ACC112 (cell line): ENCODE measurements at regions not wholly inside any gene's neighbourhood (a gene's known extent, or its start where the extent isn't known, plus 50 kb on each side); places are given as distances from the start of the nearest gene placed in this dataset.

ENCODE experiments used
- H2AFZ ChIP-seq: fragments of 200-600 bp; sonication (generic); one replicate; pipeline ENCODE4 v1.6.0; 2017; ENCODE audit warnings: antibody characterized with exemption, low read length; ENCODE audit not compliant: unreplicated experiment
- H3K27ac ChIP-seq: fragments of 200-600 bp; sonication (generic); 2 replicates; pipeline ENCODE4 v1.5.1; 2014; ENCODE audit warnings: low read depth, mild to moderate bottlenecking, antibody characterized with exemption, low read length, moderate library complexity
- H3K27me3 ChIP-seq: fragments of 200-600 bp; sonication (generic); 2 replicates; pipeline ENCODE4 v1.6.1; 2014; ENCODE audit warnings: mild to moderate bottlenecking, antibody characterized with exemption, low read length, moderate library complexity, mixed read lengths; ENCODE audit not compliant: insufficient read depth
- H3K36me3 ChIP-seq: fragments of 200-600 bp; sonication (generic); 2 replicates; pipeline ENCODE4 v1.6.1; 2016; ENCODE audit warnings: mild to moderate bottlenecking, antibody characterized with exemption, low read length, moderate library complexity, mixed read lengths; ENCODE audit not compliant: insufficient read depth
- H3K4me1 ChIP-seq: fragments of 200-600 bp; sonication (generic); one replicate; pipeline ENCODE4 v1.6.1; 2016; ENCODE audit warnings: low read length, mixed read lengths; ENCODE audit not compliant: insufficient read depth, unreplicated experiment, control insufficient read depth
- H3K4me3 ChIP-seq: fragments of 200-600 bp; sonication (generic); 2 replicates; pipeline ENCODE4 v1.5.1; 2014; ENCODE audit warnings: mild to moderate bottlenecking, low read depth, low read length
- H3K79me2 ChIP-seq: fragments of 200-600 bp; sonication (generic); one replicate; pipeline ENCODE4 v1.6.0; 2016; ENCODE audit warnings: low read length; ENCODE audit not compliant: control insufficient read depth, unreplicated experiment, insufficient read depth

- no peak overlapping the region for H2AFZ ChIP-seq
- no peaks in the 10 kb centered on the region for H3K27me3 ChIP-seq
- H3K79me2 ChIP-seq = no peaks in the 10 kb centered on the region
- no peak overlapping the region for H3K4me3 ChIP-seq
- no peak overlapping the region for H3K27ac ChIP-seq
- H3K4me1 ChIP-seq = peaks cover 32% of the 10 kb centered on the region
- no peaks in the 10 kb centered on the region for H3K36me3 ChIP-seq
Observed at GRCh38 chr13:33639626-33640080, 178.3 kb upstream of the RFC3 start.

- H3K4me1 ChIP-seq = peaks cover 32% of the 10 kb centered on the region
- H3K4me3 ChIP-seq = no peak overlapping the region
- H3K27me3 ChIP-seq = no peaks in the 10 kb centered on the region
- H2AFZ ChIP-seq = no peak overlapping the region
- no peak overlapping the region for H3K27ac ChIP-seq
- no peaks in the 10 kb centered on the region for H3K79me2 ChIP-seq
- H3K36me3 ChIP-seq = no peaks in the 10 kb centered on the region
Observed at GRCh38 chr13:33640832-33641231, 177.1 kb upstream of the RFC3 start.

DNA sequence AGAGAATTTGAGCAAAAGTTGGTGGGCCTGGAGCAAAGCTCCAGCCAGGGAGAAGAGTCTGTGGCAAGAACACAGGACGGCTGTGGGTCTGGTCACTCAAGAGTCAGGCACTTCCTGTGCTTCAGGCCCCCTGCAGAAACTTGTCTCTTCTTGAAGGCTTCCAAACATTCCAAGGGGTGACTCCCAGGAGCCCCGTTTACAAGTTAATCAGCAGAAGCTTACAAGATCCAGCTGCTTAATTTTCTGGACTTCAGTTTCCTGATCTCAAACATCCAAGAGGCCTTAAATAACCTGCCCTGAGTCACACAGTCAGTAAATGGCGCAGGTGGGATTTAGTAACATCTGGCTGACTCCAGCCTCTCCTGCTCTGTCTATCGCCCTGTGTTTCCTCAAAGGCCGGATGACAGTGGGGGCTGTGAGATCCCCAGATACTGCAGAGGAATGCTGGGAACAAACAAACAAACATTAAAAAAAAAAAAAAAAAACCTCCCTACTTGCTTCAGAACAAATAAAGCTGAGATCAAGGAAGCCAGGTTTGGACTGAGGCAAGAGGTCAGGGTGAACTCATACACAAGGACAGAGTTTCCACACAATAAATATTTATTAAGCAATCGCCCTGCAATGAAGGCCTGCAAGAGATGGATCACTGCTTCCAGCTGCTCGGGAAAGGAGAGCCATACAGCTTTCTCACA is 175.4 kb upstream of the RFC3 start:
- Histone ChIP-seq H3K27me3 (no peaks in the 10 kb centered on the region), H2AFZ (no peak overlapping the region), H3K4me1 (peaks cover 30% of the 10 kb centered on the region), H3K79me2 (no peaks in the 10 kb centered on the region), H3K27ac (peak overlapping the region; percentile 55), H3K36me3 (no peaks in the 10 kb centered on the region), H3K4me3 (no peak overlapping the region)

- Histone ChIP-seq H3K27me3 (no peaks in the 10 kb centered on the region), H3K4me1 (peaks cover 28% of the 10 kb centered on the region), H3K79me2 (no peaks in the 10 kb centered on the region), H2AFZ (no peak overlapping the region), H3K36me3 (no peaks in the 10 kb centered on the region), H3K4me3 (no peak overlapping the region), H3K27ac (no peak overlapping the region)
Observed at GRCh38 chr13:33644581-33645543, 173.1 kb upstream of the RFC3 start.

GRCh38 chr13:33645591-33646554 is 172.1 kb upstream of the RFC3 start:
- Histone ChIP-seq H2AFZ (no peak overlapping the region), H3K27ac (no peak overlapping the region), H3K79me2 (no peaks in the 10 kb centered on the region), H3K27me3 (no peaks in the 10 kb centered on the region), H3K4me1 (peaks cover 28% of the 10 kb centered on the region), H3K36me3 (no peaks in the 10 kb centered on the region), H3K4me3 (no peak overlapping the region)

GRCh38 chr13:33649212-33649878 is 168.6 kb upstream of the RFC3 start:
- Histone ChIP-seq H3K4me3 (no peak overlapping the region), H3K27ac (no peak overlapping the region)

DNA sequence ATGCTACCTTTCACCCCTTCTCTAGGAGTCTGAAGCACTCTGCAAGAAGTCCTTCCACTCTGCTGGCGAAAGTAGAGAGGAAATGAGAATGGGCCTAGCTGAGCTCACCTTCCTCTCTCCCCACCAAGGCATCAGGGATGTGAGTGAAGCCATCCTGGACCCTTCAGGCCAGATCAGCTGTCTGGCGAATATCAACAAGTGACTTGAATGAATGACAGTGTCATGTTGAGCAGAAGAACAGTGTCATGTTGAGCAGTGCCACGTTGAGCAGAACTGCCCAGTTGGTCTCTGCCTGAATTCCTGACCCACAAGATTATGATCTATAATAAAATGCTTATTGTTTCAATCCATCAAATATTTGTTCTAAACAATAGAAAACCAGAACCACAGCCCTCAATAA is 166.2 kb upstream of the RFC3 start:
- H2AFZ ChIP-seq = no peak overlapping the region
- H3K27me3 ChIP-seq = no peaks in the 10 kb centered on the region
- peaks cover 6% of the 10 kb centered on the region for H3K4me1 ChIP-seq
- no peak overlapping the region for H3K27ac ChIP-seq
- H3K79me2 ChIP-seq = no peaks in the 10 kb centered on the region
- H3K36me3 ChIP-seq = no peaks in the 10 kb centered on the region
- H3K4me3 ChIP-seq = no peak overlapping the region

More at GRCh38 chr13:33649212-33649878, 168.6 kb upstream of the RFC3 start:
- Histone ChIP-seq H3K27me3 (no peaks in the 10 kb centered on the region), H3K4me1 (peaks cover 6% of the 10 kb centered on the region), H3K79me2 (no peaks in the 10 kb centered on the region), H2AFZ (peak overlapping the region; percentile 9), H3K36me3 (no peaks in the 10 kb centered on the region)

- Histone ChIP-seq H3K27me3 (no peaks in the 10 kb centered on the region), H3K27ac (no peak overlapping the region), H2AFZ (no peak overlapping the region), H3K4me1 (no peaks in the 10 kb centered on the region), H3K79me2 (no peaks in the 10 kb centered on the region), H3K4me3 (no peak overlapping the region), H3K36me3 (no peaks in the 10 kb centered on the region)
Observed at GRCh38 chr13:33657274-33657673, 160.7 kb upstream of the RFC3 start.

GRCh38 chr13:33659466-33659865 is 158.5 kb upstream of the RFC3 start:
- no peaks in the 10 kb centered on the region for H3K4me1 ChIP-seq
- H3K27ac ChIP-seq = no peak overlapping the region
- no peaks in the 10 kb centered on the region for H3K36me3 ChIP-seq
- no peaks in the 10 kb centered on the region for H3K27me3 ChIP-seq
- no peak overlapping the region for H3K4me3 ChIP-seq
- H2AFZ ChIP-seq = no peak overlapping the region
- H3K79me2 ChIP-seq = no peaks in the 10 kb centered on the region

DNA sequence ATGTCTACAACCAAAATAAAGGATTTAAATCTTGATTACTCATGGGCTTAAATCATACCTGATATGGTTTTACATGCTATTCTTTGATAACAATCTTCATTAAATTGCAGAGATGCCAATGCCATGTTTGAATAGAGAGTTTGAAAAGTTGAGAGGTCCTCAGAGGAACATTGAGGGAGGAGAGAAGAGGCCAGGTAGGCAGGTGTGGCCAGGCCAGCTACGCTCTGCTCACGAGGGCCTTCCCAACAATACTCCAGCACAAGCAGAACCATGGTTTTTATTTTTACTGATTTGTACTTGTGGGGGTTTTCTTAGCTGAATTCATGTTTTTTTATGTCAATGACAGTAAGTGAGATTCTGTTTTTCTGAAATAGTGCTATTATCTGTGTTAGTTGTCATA is 158.1 kb upstream of the RFC3 start:
- H3K79me2 ChIP-seq = no peaks in the 10 kb centered on the region
- no peaks in the 10 kb centered on the region for H3K36me3 ChIP-seq
- no peaks in the 10 kb centered on the region for H3K27me3 ChIP-seq
- H3K27ac ChIP-seq = no peak overlapping the region
- H3K4me3 ChIP-seq = no peak overlapping the region
- no peak overlapping the region for H2AFZ ChIP-seq
- no peaks in the 10 kb centered on the region for H3K4me1 ChIP-seq
